NCI-H69 (cell line): ENCODE measurements at regions not wholly inside any gene's neighbourhood (a gene's known extent, or its start where the extent isn't known, plus 50 kb on each side); places are given as distances from the start of the nearest gene placed in this dataset.

ENCODE experiments used
- DNase-seq: peaks from one replicate; lab custom pipeline; 2025; lab: John Stamatoyannopoulos, UW

GRCh38 chr5:86029308-86029707 is 588.4 kb upstream of the COX7C start:
- DNase-seq = no peak

- peak; percentile 56 for DNase-seq
These were observed 587.0 kb upstream of the COX7C start for GRCh38 chr5:86030753-86031152.

- no peak for DNase-seq
These were observed 579.2 kb upstream of the COX7C start for GRCh38 chr5:86038566-86038965.

- no peak for DNase-seq
These were observed 578.4 kb upstream of the COX7C start for GRCh38 chr5:86039351-86039750.

GRCh38 chr5:86070719-86071118 is 547.0 kb upstream of the COX7C start:
- DNase-seq = no peak

GRCh38 chr5:86074297-86074696 is 543.4 kb upstream of the COX7C start:
- no peak for DNase-seq

GRCh38 chr5:86075139-86075538 is 542.6 kb upstream of the COX7C start:
- DNase-seq = no peak

GRCh38 chr5:86095092-86095491 is 522.6 kb upstream of the COX7C start:
- DNase-seq = no peak

GRCh38 chr5:86101966-86102365 is 515.8 kb upstream of the COX7C start:
- no peak for DNase-seq

GRCh38 chr5:86108825-86109224 is 508.9 kb upstream of the COX7C start:
- no peak for DNase-seq

GRCh38 chr5:86112249-86112648 is 505.5 kb upstream of the COX7C start:
- DNase-seq = no peak

GRCh38 chr5:86115164-86115563 is 502.6 kb upstream of the COX7C start:
- no peak for DNase-seq

GRCh38 chr5:86118542-86118941 is 499.2 kb upstream of the COX7C start:
- DNase-seq = peak; percentile 49

GRCh38 chr5:86124333-86124732 is 493.4 kb upstream of the COX7C start:
- peak; percentile 83 for DNase-seq

- no peak for DNase-seq
These were observed 491.8 kb upstream of the COX7C start for GRCh38 chr5:86125731-86126601.

- no peak for DNase-seq
These were observed 490.0 kb upstream of the COX7C start for GRCh38 chr5:86127696-86128095.

GRCh38 chr5:86129009-86129408 is 488.7 kb upstream of the COX7C start:
- DNase-seq = no peak

- DNase-seq = no peak
These were observed 480.4 kb upstream of the COX7C start for GRCh38 chr5:86137297-86137696.

- no peak for DNase-seq
These were observed 473.9 kb upstream of the COX7C start for GRCh38 chr5:86143837-86144236.

- peak; percentile 57 for DNase-seq
These were observed 464.7 kb upstream of the COX7C start for GRCh38 chr5:86152988-86153560.

- DNase-seq = no peak
These were observed 461.9 kb upstream of the COX7C start for GRCh38 chr5:86155796-86156195.

- DNase-seq = no peak
These were observed 447.5 kb upstream of the COX7C start for GRCh38 chr5:86170194-86170593.

- DNase-seq = peak; percentile 10
These were observed 442.5 kb upstream of the COX7C start for GRCh38 chr5:86175224-86175623.

GRCh38 chr5:86199287-86199686 is 418.5 kb upstream of the COX7C start:
- DNase-seq = no peak
